Hepatocyte (in vitro differentiated cells): ENCODE measurements at regions not wholly inside any gene's neighbourhood (a gene's known extent, or its start where the extent isn't known, plus 50 kb on each side); places are given as distances from the start of the nearest gene placed in this dataset.
"Not testable (repeated sequence)": the region's sequence is repeated elsewhere in the genome, so short reads cannot be mapped to it uniquely, and the experiment has no call there.

Experiments used
- EZH2 ChIP-seq: fragments of 200-600 bp; sonication (generic); IDR thresholded peaks from 2 replicates; pipeline ENCODE4 v1.6.1; 2016; ENCODE audit warnings: antibody characterized with exemption, mild to moderate bottlenecking, borderline replicate concordance
- EZH2phosphoT487 ChIP-seq: fragments of 200-600 bp; sonication (generic); IDR thresholded peaks from one replicate; pipeline ENCODE4 v1.6.1; 2018; ENCODE audit warnings: antibody characterized with exemption, mild to moderate bottlenecking, low read depth, moderate library complexity; ENCODE audit not compliant: unreplicated experiment, severe bottlenecking
- TF ChIP-seq, protein P1 (sequence below): fragments of 200-600 bp; sonication (generic); IDR thresholded peaks from 2 replicates; pipeline ENCODE4 v1.5.1; 2016; ENCODE audit warnings: antibody characterized with exemption, mild to moderate bottlenecking; ENCODE audit not compliant: poor library complexity

- TF ChIP-seq, protein P1, sequence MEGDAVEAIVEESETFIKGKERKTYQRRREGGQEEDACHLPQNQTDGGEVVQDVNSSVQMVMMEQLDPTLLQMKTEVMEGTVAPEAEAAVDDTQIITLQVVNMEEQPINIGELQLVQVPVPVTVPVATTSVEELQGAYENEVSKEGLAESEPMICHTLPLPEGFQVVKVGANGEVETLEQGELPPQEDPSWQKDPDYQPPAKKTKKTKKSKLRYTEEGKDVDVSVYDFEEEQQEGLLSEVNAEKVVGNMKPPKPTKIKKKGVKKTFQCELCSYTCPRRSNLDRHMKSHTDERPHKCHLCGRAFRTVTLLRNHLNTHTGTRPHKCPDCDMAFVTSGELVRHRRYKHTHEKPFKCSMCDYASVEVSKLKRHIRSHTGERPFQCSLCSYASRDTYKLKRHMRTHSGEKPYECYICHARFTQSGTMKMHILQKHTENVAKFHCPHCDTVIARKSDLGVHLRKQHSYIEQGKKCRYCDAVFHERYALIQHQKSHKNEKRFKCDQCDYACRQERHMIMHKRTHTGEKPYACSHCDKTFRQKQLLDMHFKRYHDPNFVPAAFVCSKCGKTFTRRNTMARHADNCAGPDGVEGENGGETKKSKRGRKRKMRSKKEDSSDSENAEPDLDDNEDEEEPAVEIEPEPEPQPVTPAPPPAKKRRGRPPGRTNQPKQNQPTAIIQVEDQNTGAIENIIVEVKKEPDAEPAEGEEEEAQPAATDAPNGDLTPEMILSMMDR, result not testable (repeated sequence)
- not testable (repeated sequence) for TF ChIP-seq EZH2, EZH2phosphoT487
These were observed 2755.0 kb downstream of the RPIA start for GRCh38 chr2:91446489-91446888.
